ENCODE measurements at regions not wholly inside any gene's neighbourhood (a gene's known extent, or its start where the extent isn't known, plus 50 kb on each side); places are given as distances from the start of the nearest gene placed in this dataset.

- no peak for DNase-seq
Measured at GRCh38 chr7:88495881-88496725, 189.4 kb upstream of the STEAP4 start.

GRCh38 chr7:88492153-88492552, 185.5 kb upstream of the STEAP4 start:
- DNase-seq: no peak

GRCh38 chr7:88490874-88491273, 184.2 kb upstream of the STEAP4 start:
- no peak for DNase-seq

- no peak for DNase-seq
Measured at GRCh38 chr7:88490161-88490560, 183.5 kb upstream of the STEAP4 start.

GRCh38 chr7:88485821-88486220, 179.1 kb upstream of the STEAP4 start:
- no peak for DNase-seq

- no peak for DNase-seq
Measured at GRCh38 chr7:88484551-88484950, 177.9 kb upstream of the STEAP4 start.

GRCh38 chr7:88480896-88481295, 174.2 kb upstream of the STEAP4 start:
- peak in 1 of 2 donors; percentile 2 for DNase-seq

- DNase-seq: no peak
Measured at GRCh38 chr7:88480271-88480670, 173.6 kb upstream of the STEAP4 start.

- DNase-seq: no peak
Measured at GRCh38 chr7:88477976-88478375, 171.3 kb upstream of the STEAP4 start.

- DNase-seq: no peak
Measured at GRCh38 chr7:88465600-88465999, 158.9 kb upstream of the STEAP4 start.

GRCh38 chr7:88462799-88463198, 156.1 kb upstream of the STEAP4 start:
- DNase-seq: no peak

- no peak for DNase-seq
Measured at GRCh38 chr7:88460650-88461049, 154.0 kb upstream of the STEAP4 start.

GRCh38 chr7:88458946-88459345, 152.3 kb upstream of the STEAP4 start:
- no peak for DNase-seq

- DNase-seq: no peak
Measured at GRCh38 chr7:88458279-88458678, 151.6 kb upstream of the STEAP4 start.

GRCh38 chr7:88457320-88457719, 150.6 kb upstream of the STEAP4 start:
- no peak for DNase-seq

GRCh38 chr7:88456490-88456889, 149.8 kb upstream of the STEAP4 start:
- no peak for DNase-seq

- DNase-seq: no peak
Measured at GRCh38 chr7:88455696-88456095, 149.0 kb upstream of the STEAP4 start.

GRCh38 chr7:88452646-88453045, 146.0 kb upstream of the STEAP4 start:
- DNase-seq: no peak

- DNase-seq: no peak
Measured at GRCh38 chr7:88450874-88451273, 144.2 kb upstream of the STEAP4 start.

GRCh38 chr7:88449410-88449809, 142.7 kb upstream of the STEAP4 start:
- DNase-seq: no peak

- DNase-seq: no peak
Measured at GRCh38 chr7:88442413-88442812, 135.7 kb upstream of the STEAP4 start.

- no peak for DNase-seq
Measured at GRCh38 chr7:88437132-88437531, 130.4 kb upstream of the STEAP4 start.

- peak; percentile 2 to 9 for DNase-seq
Measured at GRCh38 chr7:88432301-88432700, 125.6 kb upstream of the STEAP4 start.

- DNase-seq: no peak
Measured at GRCh38 chr7:88431882-88432281, 125.2 kb upstream of the STEAP4 start.
